ENCODE measurements at regions not wholly inside any gene's neighbourhood (a gene's known extent, or its start where the extent isn't known, plus 50 kb on each side); places are given as distances from the start of the nearest gene placed in this dataset.

GRCh38 chr12:131493068-131493826 is 217.6 kb upstream of the SFSWAP start:
- TF ChIP-seq MAFK (IDR thresholded peaks at IDR 0.05; ENCODE audit: low read depth, low read length): no peak
- no peak for TF ChIP-seq CHD1 (IDR thresholded peaks at IDR 0.05; ENCODE audit: low read depth, low read length)
- no peak for TF ChIP-seq ELK1 (IDR thresholded peaks at IDR 0.05; ENCODE audit: borderline replicate concordance, low read depth, low read length)
- no peak for TF ChIP-seq RCOR1 (IDR thresholded peaks at IDR 0.05; ENCODE audit: insufficient replicate concordance, low read length)
- TF ChIP-seq RAD21 (IDR thresholded peaks at IDR 0.05; ENCODE audit: low read length): no peak
- TF ChIP-seq, protein P1, sequence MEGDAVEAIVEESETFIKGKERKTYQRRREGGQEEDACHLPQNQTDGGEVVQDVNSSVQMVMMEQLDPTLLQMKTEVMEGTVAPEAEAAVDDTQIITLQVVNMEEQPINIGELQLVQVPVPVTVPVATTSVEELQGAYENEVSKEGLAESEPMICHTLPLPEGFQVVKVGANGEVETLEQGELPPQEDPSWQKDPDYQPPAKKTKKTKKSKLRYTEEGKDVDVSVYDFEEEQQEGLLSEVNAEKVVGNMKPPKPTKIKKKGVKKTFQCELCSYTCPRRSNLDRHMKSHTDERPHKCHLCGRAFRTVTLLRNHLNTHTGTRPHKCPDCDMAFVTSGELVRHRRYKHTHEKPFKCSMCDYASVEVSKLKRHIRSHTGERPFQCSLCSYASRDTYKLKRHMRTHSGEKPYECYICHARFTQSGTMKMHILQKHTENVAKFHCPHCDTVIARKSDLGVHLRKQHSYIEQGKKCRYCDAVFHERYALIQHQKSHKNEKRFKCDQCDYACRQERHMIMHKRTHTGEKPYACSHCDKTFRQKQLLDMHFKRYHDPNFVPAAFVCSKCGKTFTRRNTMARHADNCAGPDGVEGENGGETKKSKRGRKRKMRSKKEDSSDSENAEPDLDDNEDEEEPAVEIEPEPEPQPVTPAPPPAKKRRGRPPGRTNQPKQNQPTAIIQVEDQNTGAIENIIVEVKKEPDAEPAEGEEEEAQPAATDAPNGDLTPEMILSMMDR (conservative IDR thresholded peaks at IDR 0.05; ENCODE audit: low read depth, low read length): no peak
- no peak for TF ChIP-seq RFX5 (IDR thresholded peaks at IDR 0.05; ENCODE audit: low read depth, low read length)
- TF ChIP-seq POLR2A (IDR thresholded peaks at IDR 0.05; ENCODE audit: low read depth, low read length): no peak
- no peak for TF ChIP-seq BHLHE40 (IDR thresholded peaks at IDR 0.05; ENCODE audit: low read depth, low read length)
- TF ChIP-seq MXI1 (IDR thresholded peaks at IDR 0.05; ENCODE audit: borderline replicate concordance, low read depth, low read length): no peak
- no peak for TF ChIP-seq CEBPB (IDR thresholded peaks at IDR 0.05; ENCODE audit: low read depth, low read length)
- no peak for TF ChIP-seq MAZ (IDR thresholded peaks at IDR 0.05; ENCODE audit: borderline replicate concordance, low read depth, low read length)
- TF ChIP-seq SMC3 (IDR thresholded peaks at IDR 0.05; ENCODE audit: low read depth, low read length): no peak
- no peak for TF ChIP-seq NFE2L2 (IDR thresholded peaks at IDR 0.05; ENCODE audit: low read depth, low read length)
- TF ChIP-seq, protein P2, sequence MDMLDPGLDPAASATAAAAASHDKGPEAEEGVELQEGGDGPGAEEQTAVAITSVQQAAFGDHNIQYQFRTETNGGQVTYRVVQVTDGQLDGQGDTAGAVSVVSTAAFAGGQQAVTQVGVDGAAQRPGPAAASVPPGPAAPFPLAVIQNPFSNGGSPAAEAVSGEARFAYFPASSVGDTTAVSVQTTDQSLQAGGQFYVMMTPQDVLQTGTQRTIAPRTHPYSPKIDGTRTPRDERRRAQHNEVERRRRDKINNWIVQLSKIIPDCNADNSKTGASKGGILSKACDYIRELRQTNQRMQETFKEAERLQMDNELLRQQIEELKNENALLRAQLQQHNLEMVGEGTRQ (IDR thresholded peaks at IDR 0.05; ENCODE audit: low read depth, low read length): no peak
- Histone ChIP-seq H3K23ac (ENCODE audit: low read depth, low read length) (no peak overlapping the region), H3K4me2 (ENCODE audit: low read depth, low read length) (no peak overlapping the region), H4K8ac (ENCODE audit: low read depth in 2 of 2, low read length in 2 of 2) (no peak overlapping the region), H3K36me3 (ENCODE audit: control insufficient read depth, insufficient read depth, low read length) (no peaks in the 10 kb centered on the region), H3K14ac (replicated peaks; ENCODE audit: low read depth, low read length) (no peak overlapping the region), H2BK5ac (ENCODE audit: low read depth, low read length, poor library complexity, severe bottlenecking) (no peak overlapping the region), H3K9ac (ENCODE audit: low read depth, low read length) (no peak overlapping the region), H3K9me3 (ENCODE audit: control insufficient read depth, insufficient read depth, low read length) (peaks cover 38% of the 10 kb centered on the region), H2AK9ac (replicated peaks; ENCODE audit: low read depth, low read length, poor library complexity) (no peak overlapping the region), H3K79me1 (ENCODE audit: low read depth in 1 of 2, low read length in 2 of 2) (no peaks in the 10 kb centered on the region), H3K4ac (ENCODE audit: low read depth, low read length) (no peak overlapping the region), H3K4me1 (ENCODE audit: control insufficient read depth, insufficient read depth, low read length) (no peaks in the 10 kb centered on the region), H2BK15ac (ENCODE audit: low read depth, low read length) (no peak overlapping the region), H4K20me1 (ENCODE audit: insufficient read depth, low read length) (no peaks in the 10 kb centered on the region), H2AK5ac (ENCODE audit: low read depth, low read length) (no peak overlapping the region), H3K18ac (ENCODE audit: low read depth, low read length) (no peak overlapping the region), H2BK120ac (ENCODE audit: low read depth, low read length) (no peak overlapping the region), H4K5ac (ENCODE audit: low read depth, low read length) (no peak overlapping the region), H2AFZ (replicated peaks; ENCODE audit: low read length, poor library complexity) (no peak overlapping the region), H2BK20ac (ENCODE audit: low read depth, low read length) (no peak overlapping the region), H4K91ac (ENCODE audit: insufficient read depth, low read depth, low read length) (no peak overlapping the region), H3K56ac (ENCODE audit: extremely low read depth, insufficient read depth, low read length) (no peak overlapping the region), H3K27me3 (ENCODE audit: control insufficient read depth, insufficient read depth, low read length) (no peaks in the 10 kb centered on the region), H3K27ac (ENCODE audit: insufficient read depth, low read length) (no peak overlapping the region), H3K9me1 (ENCODE audit: insufficient read depth, low read length) (no peaks in the 10 kb centered on the region), H3K4me3 (ENCODE audit: insufficient read depth, low read depth, low read length) (no peak overlapping the region)
- ATAC-seq (ENCODE audit: low read depth): no peak
- DNase-seq: no peak
- 69% methylated on average over 5 of the region's 34 CpGs; no CpG with 5 or more reads in 1 of the 2 experiments for WGBS, 2 experiments (ENCODE audit: extremely low coverage in 2 of 2, insufficient read length in 1 of 2)
- ChIA-PET POLR2A (ENCODE audit: unreplicated experiment) (no interaction called here), CTCF (no interaction called here)
- in situ Hi-C loops (cut with MboI; ENCODE audit: low sequenced_read_pairs) (no loop called here), dilution Hi-C loops (cut with HindIII; ENCODE audit: low sequenced_read_pairs, unreplicated experiment) (no loop called here), intact Hi-C loops (cut with micrococcal nuclease) (no loop called here)
- no TSS peak for BruUV-seq (replicated peaks)

Data from IMR-90 (cell line).